Transverse colon (tissue), 4 donors: ENCODE measurements at regions not wholly inside any gene's neighbourhood (a gene's known extent, or its start where the extent isn't known, plus 50 kb on each side); places are given as distances from the start of the nearest gene placed in this dataset.

Experiments used
- POLR2AphosphoS5 ChIP-seq, 3 donors: sonication (generic); formaldehyde crosslinking; IDR thresholded peaks; one replicate each; pipeline ENCODE4 v1.6.1; 2016; ENCODE audit warnings: antibody characterized with exemption in 3 of 3
- TF ChIP-seq, protein P1 (sequence below), 5 experiments: fragments of 200-600 bp in 3 of 5; fragments of 450-650 bp in 2 of 5; sonication (generic) in 3 of 5; IDR thresholded peaks; 1 replicate in 2 of 5; 2 replicates in 3 of 5; pipeline ENCODE4 v1.5.1; 2016 to 2017; ENCODE audit warnings: antibody characterized with exemption in 5 of 5, inconsistent platforms in 3 of 5, mild to moderate bottlenecking in 2 of 5, moderate library complexity in 1 of 5

DNA sequence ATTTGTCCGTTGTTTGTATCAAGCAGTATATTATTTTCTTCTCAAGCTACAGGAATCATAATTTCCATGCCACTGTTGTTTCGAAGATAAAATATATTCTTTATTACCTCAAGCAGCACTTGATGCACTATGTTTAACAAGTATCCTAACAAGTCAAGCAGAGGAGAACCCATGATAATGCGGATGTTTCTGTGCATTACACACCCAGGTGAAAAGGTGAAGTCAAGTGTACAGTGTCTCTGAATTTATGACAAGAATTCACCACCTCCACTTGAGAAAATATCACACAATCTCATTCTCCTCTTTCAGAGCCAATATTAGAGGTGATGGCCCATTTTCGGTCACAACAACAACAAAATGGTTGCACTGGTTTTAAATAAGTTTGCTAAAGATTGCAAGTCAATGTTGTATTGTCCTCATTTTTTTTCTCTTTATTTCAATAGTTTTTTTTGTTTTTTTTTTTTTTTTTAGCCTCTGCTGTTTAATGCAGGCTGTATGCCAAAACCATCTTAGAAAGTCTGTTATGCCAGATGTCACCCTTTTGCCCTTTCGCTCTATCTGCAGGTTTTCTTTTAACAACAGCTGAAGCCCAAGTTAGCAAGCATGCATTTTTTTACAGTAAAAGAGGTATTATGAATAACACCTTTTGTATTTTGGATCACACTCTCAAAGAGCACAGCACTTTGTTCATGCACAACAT, 568.7 kb upstream of the LRRN3 start:
- no peak for TF ChIP-seq POLR2AphosphoS5 (IDR thresholded peaks at IDR 0.05)
- TF ChIP-seq, protein P1, sequence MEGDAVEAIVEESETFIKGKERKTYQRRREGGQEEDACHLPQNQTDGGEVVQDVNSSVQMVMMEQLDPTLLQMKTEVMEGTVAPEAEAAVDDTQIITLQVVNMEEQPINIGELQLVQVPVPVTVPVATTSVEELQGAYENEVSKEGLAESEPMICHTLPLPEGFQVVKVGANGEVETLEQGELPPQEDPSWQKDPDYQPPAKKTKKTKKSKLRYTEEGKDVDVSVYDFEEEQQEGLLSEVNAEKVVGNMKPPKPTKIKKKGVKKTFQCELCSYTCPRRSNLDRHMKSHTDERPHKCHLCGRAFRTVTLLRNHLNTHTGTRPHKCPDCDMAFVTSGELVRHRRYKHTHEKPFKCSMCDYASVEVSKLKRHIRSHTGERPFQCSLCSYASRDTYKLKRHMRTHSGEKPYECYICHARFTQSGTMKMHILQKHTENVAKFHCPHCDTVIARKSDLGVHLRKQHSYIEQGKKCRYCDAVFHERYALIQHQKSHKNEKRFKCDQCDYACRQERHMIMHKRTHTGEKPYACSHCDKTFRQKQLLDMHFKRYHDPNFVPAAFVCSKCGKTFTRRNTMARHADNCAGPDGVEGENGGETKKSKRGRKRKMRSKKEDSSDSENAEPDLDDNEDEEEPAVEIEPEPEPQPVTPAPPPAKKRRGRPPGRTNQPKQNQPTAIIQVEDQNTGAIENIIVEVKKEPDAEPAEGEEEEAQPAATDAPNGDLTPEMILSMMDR (IDR thresholded peaks at IDR 0.05) = no peak
